H9 (cell line): ENCODE measurements at regions not wholly inside any gene's neighbourhood (a gene's known extent, or its start where the extent isn't known, plus 50 kb on each side); places are given as distances from the start of the nearest gene placed in this dataset.

Experiments used
- DNase-seq: peaks from one replicate; pipeline ENCODE4 v3.0.0-alpha.2; 2017
- H2AFZ ChIP-seq: one replicate; pipeline ENCODE4 v1.6.1; 2013; ENCODE audit warnings: mild to moderate bottlenecking, low read length, control low read depth, moderate library complexity
- H2AK5ac ChIP-seq: 2 replicates; pipeline ENCODE4 v1.6.1; 2013; ENCODE audit warnings: low read length, control low read depth, mixed read lengths; ENCODE audit not compliant: insufficient read length
- H2BK120ac ChIP-seq: one replicate; pipeline ENCODE4 v1.6.1; 2013; ENCODE audit warnings: low read depth, mild to moderate bottlenecking, low read length, control low read depth, inconsistent platforms; ENCODE audit not compliant: poor library complexity, severe bottlenecking
- H2BK12ac ChIP-seq: 2 replicates; pipeline ENCODE4 v1.6.1; 2013; ENCODE audit warnings: low read length, control low read depth, mixed read lengths, low read depth; ENCODE audit not compliant: insufficient read length
- H2BK15ac ChIP-seq: 2 replicates; pipeline ENCODE4 v1.6.1; 2013; ENCODE audit warnings: low read depth, low read length, control low read depth
- H2BK20ac ChIP-seq: one replicate; pipeline ENCODE4 v1.6.1; 2013; ENCODE audit warnings: low read depth, mild to moderate bottlenecking, low read length, control low read depth, inconsistent platforms; ENCODE audit not compliant: poor library complexity, severe bottlenecking
- H2BK5ac ChIP-seq: 2 replicates; pipeline ENCODE4 v1.6.1; 2013; ENCODE audit warnings: low read length, control low read depth, mixed read lengths; ENCODE audit not compliant: insufficient read length
- H3K14ac ChIP-seq: 2 replicates; pipeline ENCODE4 v1.6.1; 2013; ENCODE audit warnings: low read length, control low read depth; ENCODE audit not compliant: insufficient read depth
- H3K18ac ChIP-seq: 2 replicates; pipeline ENCODE4 v1.6.1; 2013; ENCODE audit warnings: low read depth, mild to moderate bottlenecking, mixed read lengths, low read length, control low read depth; ENCODE audit not compliant: insufficient read length
- H3K23ac ChIP-seq: 2 replicates; pipeline ENCODE4 v1.6.1; 2013; ENCODE audit warnings: low read length, control low read depth, mixed read lengths, low read depth; ENCODE audit not compliant: insufficient read length
- H3K23me2 ChIP-seq: 2 replicates; pipeline ENCODE4 v1.6.1; 2013; ENCODE audit warnings: low read depth, mild to moderate bottlenecking, mixed read lengths, low read length, control low read depth; ENCODE audit not compliant: insufficient read length, poor library complexity, severe bottlenecking
- H3K27ac ChIP-seq: 2 replicates; pipeline ENCODE4 v1.5.1; 2013; ENCODE audit warnings: low read length, control low read depth, mixed read lengths, low read depth; ENCODE audit not compliant: insufficient read length
- H3K27me3 ChIP-seq: 2 replicates; pipeline ENCODE4 v1.6.1; 2013; ENCODE audit warnings: low read length, control low read depth, inconsistent platforms; ENCODE audit not compliant: insufficient read depth
- H3K4ac ChIP-seq: 2 replicates; pipeline ENCODE4 v1.6.1; 2013; ENCODE audit warnings: low read depth, mild to moderate bottlenecking, control low read depth, inconsistent platforms, low read length, moderate library complexity
- H3K4me1 ChIP-seq: 2 replicates; pipeline ENCODE4 v1.6.1; 2013; ENCODE audit warnings: low read length, control low read depth, inconsistent platforms; ENCODE audit not compliant: insufficient read depth
- H3K4me2 ChIP-seq: 2 replicates; pipeline ENCODE4 v1.6.1; 2013; ENCODE audit warnings: low read length, control low read depth, mixed read lengths; ENCODE audit not compliant: insufficient read length, insufficient read depth
- H3K56ac ChIP-seq: 2 replicates; pipeline ENCODE4 v1.6.1; 2013; ENCODE audit warnings: low read depth, mild to moderate bottlenecking, mixed read lengths, low read length, control low read depth; ENCODE audit not compliant: insufficient read length
- H3K79me1 ChIP-seq: 2 replicates; pipeline ENCODE4 v1.6.1; 2013; ENCODE audit warnings: low read depth, mild to moderate bottlenecking, moderate library complexity, low read length, control low read depth, inconsistent platforms; ENCODE audit not compliant: insufficient read depth, poor library complexity, severe bottlenecking
- H3K79me2 ChIP-seq: 2 replicates; pipeline ENCODE4 v1.6.1; 2013; ENCODE audit warnings: low read length, control low read depth, inconsistent platforms; ENCODE audit not compliant: insufficient read depth
- H3K9ac ChIP-seq: 2 replicates; pipeline ENCODE4 v1.6.1; 2013; ENCODE audit warnings: low read length, control low read depth, mixed read lengths; ENCODE audit not compliant: insufficient read length; ENCODE audit errors: extremely low read depth
- H3K9me3 ChIP-seq: one replicate; pipeline ENCODE4 v1.6.1; 2013; ENCODE audit warnings: low read depth, low read length, inconsistent platforms; ENCODE audit not compliant: control insufficient read depth
- H3T11ph ChIP-seq: one replicate; pipeline ENCODE4 v1.6.1; 2013; ENCODE audit warnings: mild to moderate bottlenecking, low read length, control low read depth, inconsistent platforms
- H4K20me1 ChIP-seq: one replicate; pipeline ENCODE4 v1.6.1; 2013; ENCODE audit not compliant: control insufficient read depth, insufficient read length, insufficient read depth
- H4K5ac ChIP-seq: 2 replicates; pipeline ENCODE4 v1.6.1; 2013; ENCODE audit warnings: low read depth, mild to moderate bottlenecking, mixed read lengths, low read length, control low read depth; ENCODE audit not compliant: insufficient read length
- H4K8ac ChIP-seq: replicated peaks from 2 replicates; pipeline ENCODE4 v1.6.1; 2013; ENCODE audit warnings: low read length, control low read depth, mixed read lengths, low read depth; ENCODE audit not compliant: insufficient read length
- H4K91ac ChIP-seq: 2 replicates; pipeline ENCODE4 v1.6.1; 2013; ENCODE audit warnings: low read depth, mild to moderate bottlenecking, moderate library complexity, mixed read lengths, low read length, control low read depth; ENCODE audit not compliant: insufficient read length
- H3K27ac Mint-ChIP-seq, 3 experiments: 2 replicates in 2 of 3; 3 replicates in 1 of 3; pipeline ENCODE4 v1.8.0; 2020 to 2021; ENCODE audit warnings: mixed read lengths in 3 of 3, mild to moderate bottlenecking in 1 of 3, moderate library complexity in 1 of 3
- H3K27me3 Mint-ChIP-seq: 2 replicates; pipeline ENCODE4 v1.8.0; 2021; ENCODE audit warnings: low read depth, mild to moderate bottlenecking, moderate library complexity, mixed read lengths
- H3K36me3 Mint-ChIP-seq, 3 experiments: 2 replicates in 2 of 3; 3 replicates in 1 of 3; pipeline ENCODE4 v1.8.0; 2020 to 2021; ENCODE audit warnings: low read depth in 3 of 3, mixed read lengths in 3 of 3; ENCODE audit not compliant: insufficient read depth in 1 of 3
- H3K4me1 Mint-ChIP-seq, 2 experiments: 2 replicates each; pipeline ENCODE4 v1.8.0; 2020; ENCODE audit warnings: mixed read lengths in 2 of 2
- H3K4me3 Mint-ChIP-seq, 2 experiments: 2 replicates in 1 of 2; 3 replicates in 1 of 2; pipeline ENCODE4 v1.8.0; 2020 to 2021; ENCODE audit warnings: mild to moderate bottlenecking in 2 of 2, mixed read lengths in 2 of 2, moderate library complexity in 1 of 2
- H3K9me3 Mint-ChIP-seq, 2 experiments: 2 replicates in 1 of 2; 3 replicates in 1 of 2; pipeline ENCODE4 v1.8.0; 2020; ENCODE audit warnings: mild to moderate bottlenecking in 2 of 2, mixed read lengths in 2 of 2, moderate library complexity in 1 of 2
- WGBS: extraction: QIAGEN DNeasy Blood & Tissue Kit; methylation state at CpG from one replicate; pipeline ENCODE4 v1.1.7; 2013; ENCODE audit warnings: missing lambda C conversion rate, low lambda C conversion rate, mixed read lengths; ENCODE audit not compliant: insufficient read length; ENCODE audit errors: extremely low coverage; 5-methylcytosine and 5-hydroxymethylcytosine counted together
- TF ChIP-seq, protein P1 (sequence below): fragments of 200-600 bp; sonication (generic); conservative IDR thresholded peaks from 3 replicates; pipeline ENCODE4 v1.8.0; 2021; ENCODE audit warnings: antibody characterized with exemption, mild to moderate bottlenecking

DNA sequence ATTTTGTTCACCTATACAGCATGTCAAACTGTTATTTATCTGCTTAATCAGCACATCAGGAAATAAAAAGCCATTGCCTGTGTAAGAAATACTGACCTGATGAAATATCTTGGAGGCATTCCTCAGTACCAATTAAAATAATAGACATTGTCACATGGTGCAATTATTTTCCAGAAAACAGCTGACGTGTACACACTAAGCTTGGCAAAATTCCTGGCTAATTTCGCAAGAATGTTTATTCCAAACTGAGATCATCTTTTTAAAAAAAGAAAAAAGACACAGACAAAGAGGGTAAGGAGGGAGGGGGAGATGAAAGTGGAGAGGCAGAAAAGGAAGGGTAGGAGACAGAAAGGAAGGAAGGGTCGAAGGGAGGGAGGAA lies 61.9 kb upstream of the NFKB1 start:
- H3K14ac ChIP-seq = no peak overlapping the region
- no peak overlapping the region for H2AK5ac ChIP-seq
- no peaks in the 10 kb centered on the region for H3K23me2 ChIP-seq
- Mint-ChIP-seq H3K36me3 (peaks cover 0 to 6% (median 2%) of the 10 kb centered on the region in 3 experiments; a peak in 3 of 7 replicates), H3K27me3 (no peaks in the 10 kb centered on the region), H3K4me3 (no peak overlapping the region), H3K4me1 (peaks cover 13 to 20% of the 10 kb centered on the region in 2 experiments), H3K27ac (peak overlapping the region; percentile 12 to 58 (median 31); a peak in 4 of 7 replicates), H3K9me3 (peaks cover 5 to 13% of the 10 kb centered on the region in 2 experiments)
- no CpG with 5 or more reads among the region's 3 CpGs for WGBS
- no peak overlapping the region for H4K91ac ChIP-seq
- no peak overlapping the region for H2BK12ac ChIP-seq
- peaks cover 2% of the 10 kb centered on the region for H3K4me1 ChIP-seq
- no peak overlapping the region for H2BK15ac ChIP-seq
- H3K79me1 ChIP-seq = no peaks in the 10 kb centered on the region
- no peak overlapping the region for H3K23ac ChIP-seq
- H4K5ac ChIP-seq = no peak overlapping the region
- no peak overlapping the region for H2BK5ac ChIP-seq
- H3K27me3 ChIP-seq = no peaks in the 10 kb centered on the region
- no peaks in the 10 kb centered on the region for H3K9me3 ChIP-seq
- no peak overlapping the region for H3K27ac ChIP-seq
- no peak overlapping the region for H2BK120ac ChIP-seq
- no peaks in the 10 kb centered on the region for H4K20me1 ChIP-seq
- H3K79me2 ChIP-seq = no peaks in the 10 kb centered on the region
- no peak overlapping the region for H3K4ac ChIP-seq
- peak overlapping the region; percentile 40 for H2AFZ ChIP-seq
- DNase-seq = no peak
- TF ChIP-seq, protein P1, sequence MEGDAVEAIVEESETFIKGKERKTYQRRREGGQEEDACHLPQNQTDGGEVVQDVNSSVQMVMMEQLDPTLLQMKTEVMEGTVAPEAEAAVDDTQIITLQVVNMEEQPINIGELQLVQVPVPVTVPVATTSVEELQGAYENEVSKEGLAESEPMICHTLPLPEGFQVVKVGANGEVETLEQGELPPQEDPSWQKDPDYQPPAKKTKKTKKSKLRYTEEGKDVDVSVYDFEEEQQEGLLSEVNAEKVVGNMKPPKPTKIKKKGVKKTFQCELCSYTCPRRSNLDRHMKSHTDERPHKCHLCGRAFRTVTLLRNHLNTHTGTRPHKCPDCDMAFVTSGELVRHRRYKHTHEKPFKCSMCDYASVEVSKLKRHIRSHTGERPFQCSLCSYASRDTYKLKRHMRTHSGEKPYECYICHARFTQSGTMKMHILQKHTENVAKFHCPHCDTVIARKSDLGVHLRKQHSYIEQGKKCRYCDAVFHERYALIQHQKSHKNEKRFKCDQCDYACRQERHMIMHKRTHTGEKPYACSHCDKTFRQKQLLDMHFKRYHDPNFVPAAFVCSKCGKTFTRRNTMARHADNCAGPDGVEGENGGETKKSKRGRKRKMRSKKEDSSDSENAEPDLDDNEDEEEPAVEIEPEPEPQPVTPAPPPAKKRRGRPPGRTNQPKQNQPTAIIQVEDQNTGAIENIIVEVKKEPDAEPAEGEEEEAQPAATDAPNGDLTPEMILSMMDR = no peak
- H3K18ac ChIP-seq = no peak overlapping the region
- no peak overlapping the region for H3T11ph ChIP-seq
- H3K9ac ChIP-seq = no peak overlapping the region
- H4K8ac ChIP-seq = no peak overlapping the region
- H2BK20ac ChIP-seq = no peak overlapping the region
- H3K56ac ChIP-seq = no peak overlapping the region
- no peak overlapping the region for H3K4me2 ChIP-seq
